Right renal cortex interstitium (tissue), 3 donors: ENCODE measurements at regions not wholly inside any gene's neighbourhood (a gene's known extent, or its start where the extent isn't known, plus 50 kb on each side); places are given as distances from the start of the nearest gene placed in this dataset.

Experiments used
- DNase-seq, 3 donors: peaks; one replicate each; pipeline ENCODE4 v3.0.0-alpha.2; 2013; ENCODE audit warnings: low read depth in 3 of 3, low spot score in 2 of 3

DNA sequence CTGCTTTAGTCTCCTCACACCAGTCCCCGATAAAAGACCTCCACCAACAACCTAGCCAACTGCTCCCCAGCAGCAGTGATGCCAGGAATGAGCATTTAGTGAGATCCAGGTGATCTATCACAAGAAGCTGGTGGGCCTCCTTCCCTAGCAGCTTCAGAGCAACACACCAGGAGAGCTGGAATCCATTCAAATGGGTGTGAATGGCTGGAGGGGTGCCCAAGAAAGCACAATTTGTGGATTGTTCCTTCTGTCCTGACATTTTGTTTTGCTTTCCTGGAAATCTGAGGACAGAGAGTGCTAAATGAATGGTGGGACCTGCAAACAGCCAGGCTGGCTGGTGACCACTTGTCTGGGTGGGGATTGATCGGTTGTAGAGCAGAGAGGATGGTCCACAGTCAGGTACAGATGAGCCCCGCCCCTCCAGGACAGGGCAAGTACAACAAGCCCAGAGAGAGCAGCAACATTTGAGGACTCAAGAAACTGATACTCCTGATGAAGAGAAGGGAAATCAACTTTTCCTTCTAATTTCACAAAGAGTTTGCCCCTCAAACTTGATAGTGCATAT lies 316.8 kb downstream of the VPS13C start:
- no peak for DNase-seq

DNA sequence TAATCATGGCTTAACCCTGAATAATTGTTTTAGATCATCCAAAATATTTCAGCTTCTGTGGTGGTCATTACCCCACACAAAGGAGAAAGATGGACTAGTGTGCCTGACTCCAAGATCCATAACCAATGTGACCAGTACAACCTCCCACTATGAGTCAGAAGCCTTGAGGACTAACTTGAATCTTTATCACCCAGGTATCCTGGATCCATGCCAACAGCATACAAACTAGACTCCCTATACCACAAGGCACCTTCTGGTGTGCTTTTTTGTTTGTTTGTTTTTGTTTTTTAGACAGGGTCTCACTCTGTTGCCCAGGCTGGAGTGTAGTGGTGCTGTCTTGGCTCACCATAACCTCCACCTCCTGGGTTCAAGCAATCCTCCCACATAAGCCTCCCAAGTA lies 317.7 kb downstream of the VPS13C start:
- DNase-seq, result no peak

GRCh38 chr15:61736790-61737189 lies 323.5 kb downstream of the VPS13C start:
- DNase-seq, result no peak

GRCh38 chr15:61731099-61731498 lies 329.1 kb downstream of the VPS13C start:
- no peak for DNase-seq

DNA sequence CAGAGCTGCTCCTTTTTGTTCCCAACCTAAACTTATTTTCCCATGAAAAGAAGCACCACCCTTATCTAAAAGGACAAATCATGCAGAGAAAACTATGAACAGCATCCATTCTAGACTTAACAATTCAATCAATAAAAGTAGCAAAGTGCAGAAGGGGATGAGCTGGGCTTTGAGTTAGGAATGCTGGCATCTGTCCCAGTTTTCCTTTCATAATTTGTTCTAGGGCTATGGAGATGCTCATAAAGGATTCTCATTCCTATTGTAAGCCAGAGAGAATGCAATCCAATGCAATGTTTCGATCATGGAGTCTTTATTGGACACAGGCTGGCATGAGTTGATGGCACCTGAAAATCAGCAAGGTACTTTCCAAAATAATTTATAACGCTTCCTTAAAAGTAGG lies 330.6 kb downstream of the VPS13C start:
- DNase-seq, result no peak

DNA sequence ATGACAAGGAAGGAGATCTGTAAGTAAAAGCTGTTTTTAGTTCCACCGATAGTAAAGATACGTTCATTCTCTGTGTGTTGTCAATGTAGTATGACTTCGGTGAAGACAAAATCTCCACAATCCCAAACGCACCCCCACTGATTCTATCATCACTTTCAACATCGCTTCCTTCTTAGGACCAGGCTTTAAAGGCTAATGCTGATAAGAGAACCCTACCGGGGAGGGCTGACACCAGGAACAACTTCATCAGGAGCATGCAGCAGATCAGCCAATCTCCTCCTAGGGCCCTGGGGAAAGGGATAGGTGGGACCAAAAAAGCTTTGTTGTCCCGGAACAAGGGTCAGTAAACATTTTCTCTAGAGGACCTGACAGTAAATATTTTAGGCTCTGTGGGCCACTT lies 334.1 kb downstream of the VPS13C start:
- DNase-seq, result no peak

GRCh38 chr15:61725251-61725650 lies 335.0 kb downstream of the VPS13C start:
- DNase-seq, result no peak

DNA sequence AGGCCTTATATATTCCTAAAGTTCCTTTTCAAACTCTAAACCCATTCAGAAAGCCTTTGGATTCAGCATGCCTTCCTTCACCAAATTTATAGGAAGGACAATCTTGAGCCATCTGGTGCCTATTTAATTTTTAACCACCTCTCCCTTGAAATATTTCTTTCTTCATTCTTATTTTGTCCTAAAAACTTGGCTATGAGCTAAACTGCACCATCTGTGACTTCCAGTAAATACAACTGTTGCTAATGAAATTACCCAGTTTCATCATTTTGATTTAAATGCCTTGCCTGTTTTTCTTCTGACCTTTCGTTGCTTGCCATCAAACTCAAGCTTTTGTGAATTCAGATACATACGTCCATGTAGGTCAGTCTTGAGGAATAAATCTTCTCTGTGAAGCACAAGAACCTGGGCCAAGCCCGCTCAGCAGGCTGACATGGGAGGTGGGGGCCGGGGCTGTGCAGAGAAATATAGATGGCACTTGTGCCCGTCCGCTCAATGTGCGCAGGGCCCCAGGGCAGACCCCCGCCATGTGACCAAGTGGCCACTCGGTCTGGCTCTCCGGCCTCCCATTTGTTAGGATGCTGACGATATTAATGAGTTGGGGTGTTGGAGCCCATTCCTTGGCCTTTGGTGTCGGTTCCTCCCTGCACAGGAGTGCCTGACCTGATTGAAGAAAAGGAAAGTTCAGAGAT lies 335.9 kb downstream of the VPS13C start:
- DNase-seq, result no peak

DNA sequence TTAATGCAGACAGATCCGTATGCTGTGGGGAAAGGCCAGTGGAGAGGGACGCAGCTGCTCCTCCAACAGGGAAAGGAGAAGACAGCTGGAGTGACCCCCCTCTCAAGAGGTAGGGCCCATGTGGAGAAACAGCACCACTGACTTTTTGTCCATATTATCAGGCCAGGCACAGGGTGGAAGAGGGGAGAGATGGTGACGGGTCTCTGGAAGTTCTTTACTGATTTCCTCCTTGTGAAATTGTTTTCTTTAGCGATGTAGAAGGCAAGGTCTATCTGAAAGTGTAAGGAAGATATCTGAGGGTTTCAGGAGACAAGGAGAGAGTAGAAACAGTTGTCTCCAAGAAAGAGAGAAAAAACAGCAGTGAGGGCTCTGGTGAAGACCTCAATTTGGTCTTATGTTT lies 338.8 kb downstream of the VPS13C start:
- DNase-seq, result no peak

DNA sequence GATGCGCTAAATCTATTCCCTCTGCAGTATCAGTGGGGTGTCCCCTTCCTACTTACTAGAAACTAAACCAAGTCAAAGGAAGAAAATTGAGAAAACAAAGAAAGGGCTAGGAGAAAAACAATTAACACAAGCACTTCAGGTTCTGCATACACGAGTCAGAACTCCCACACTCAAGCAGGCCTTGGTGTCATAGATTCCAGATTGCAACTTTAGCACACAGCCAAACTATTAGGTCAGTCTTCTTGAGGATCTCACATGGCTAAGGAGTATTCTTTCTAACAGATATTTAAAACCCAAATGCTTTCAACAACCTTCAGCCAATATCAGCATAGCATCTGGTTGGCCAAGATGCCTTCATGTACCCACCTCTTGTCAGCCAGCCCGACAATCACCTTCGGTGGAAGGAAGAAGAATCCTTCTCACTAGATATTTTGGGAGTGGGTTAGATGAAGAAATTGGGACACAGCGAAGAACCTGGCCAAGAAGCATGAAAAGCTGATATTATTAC lies 340.0 kb downstream of the VPS13C start:
- DNase-seq, result no peak

GRCh38 chr15:61715082-61715481 lies 345.2 kb downstream of the VPS13C start:
- DNase-seq, result no peak

DNA sequence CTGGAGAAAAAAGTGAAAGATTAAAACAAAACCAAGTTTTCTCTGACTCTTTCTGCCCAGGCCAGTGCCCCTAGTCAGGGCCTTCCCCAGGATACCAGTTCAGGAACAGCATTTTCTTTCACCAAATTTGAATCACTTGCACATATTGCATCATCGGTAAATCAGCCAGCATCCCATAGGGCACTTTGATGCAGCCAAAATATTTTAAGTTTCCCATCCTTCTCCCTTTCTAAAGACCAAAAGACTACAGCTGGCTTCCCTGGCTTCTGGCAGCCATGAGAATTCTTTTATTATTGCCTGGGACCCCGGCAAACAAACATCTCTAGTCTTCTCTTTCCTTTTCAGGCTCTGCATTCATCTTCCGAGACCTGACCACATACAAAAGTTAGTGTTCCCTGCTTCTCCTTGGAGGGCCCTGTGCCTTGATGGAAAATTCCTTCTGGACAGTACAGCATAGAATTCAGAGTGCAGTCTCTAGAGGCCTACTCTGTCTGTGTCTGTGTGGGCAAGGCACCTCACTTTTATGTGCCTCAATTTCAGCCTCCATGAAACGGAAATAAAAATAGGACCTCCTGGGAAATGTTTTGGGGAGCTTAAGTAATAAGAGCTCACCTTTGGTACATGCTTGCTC lies 348.0 kb downstream of the VPS13C start:
- DNase-seq, result no peak

DNA sequence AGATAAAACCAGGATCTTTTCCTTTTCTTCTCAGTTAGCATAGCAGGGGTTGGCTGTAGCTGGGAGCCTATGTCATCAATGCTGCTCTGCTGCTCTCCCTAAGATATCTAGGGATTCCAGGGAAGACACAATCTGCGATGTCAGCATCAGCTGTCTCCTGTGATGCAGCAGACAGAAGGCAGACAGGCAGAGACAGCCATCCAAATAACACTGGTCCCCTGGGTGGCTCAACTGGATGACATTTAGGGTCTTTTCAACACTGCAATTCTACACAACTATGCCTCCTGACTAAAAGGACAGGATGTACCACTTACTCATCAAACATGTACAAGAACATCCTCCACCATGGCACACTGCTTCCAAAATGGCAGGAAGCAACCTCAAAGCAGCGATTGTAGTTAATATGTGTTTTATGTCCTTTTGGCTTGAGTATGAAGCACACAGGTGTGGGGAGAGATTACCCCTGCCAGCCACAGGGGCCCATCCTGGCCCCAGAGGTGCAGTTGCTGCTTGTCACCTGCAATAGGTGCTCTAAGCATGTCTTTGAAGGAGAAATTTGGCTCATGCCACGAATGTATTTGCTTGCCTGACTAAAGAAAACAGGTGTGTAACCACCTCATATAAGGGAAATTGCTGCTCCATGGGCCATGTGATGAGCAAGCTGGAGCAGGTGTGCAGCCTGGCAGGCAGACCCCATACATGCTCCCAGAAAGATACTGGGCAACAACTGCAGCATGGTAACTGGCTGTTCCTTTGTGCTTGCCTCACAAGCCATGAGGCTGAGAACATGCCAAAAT lies 357.8 kb downstream of the VPS13C start:
- no peak for DNase-seq

GRCh38 chr15:61701455-61701854 lies 358.8 kb downstream of the VPS13C start:
- no peak for DNase-seq

GRCh38 chr15:61700803-61701202 lies 359.4 kb downstream of the VPS13C start:
- no peak for DNase-seq

- no peak for DNase-seq
Observed at GRCh38 chr15:61697796-61698195, 362.5 kb downstream of the VPS13C start.

GRCh38 chr15:61689067-61689466 lies 371.2 kb downstream of the VPS13C start:
- no peak for DNase-seq

DNA sequence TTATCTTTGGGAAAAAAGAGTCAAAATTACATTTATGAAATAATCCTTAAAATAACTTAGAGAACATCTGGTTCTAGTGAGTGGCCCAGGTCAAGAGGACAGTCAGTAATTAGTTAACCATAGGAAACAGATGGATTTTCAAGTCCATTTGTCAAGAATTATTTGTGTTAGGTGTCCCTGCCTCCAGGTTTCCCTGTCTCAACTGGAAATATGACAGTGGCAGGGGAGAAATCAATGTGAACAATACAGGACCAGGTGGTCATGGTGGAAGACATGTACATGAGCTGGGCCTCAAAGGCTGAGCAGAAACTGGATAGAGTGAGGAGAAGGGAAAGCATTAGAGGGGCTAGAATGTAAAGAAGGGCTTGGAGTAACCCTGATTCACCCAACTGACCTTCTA lies 372.6 kb downstream of the VPS13C start:
- DNase-seq, result no peak

GRCh38 chr15:61687124-61687523 lies 373.1 kb downstream of the VPS13C start:
- DNase-seq, result no peak

- DNase-seq, result no peak
Observed at GRCh38 chr15:61685971-61686370, 374.3 kb downstream of the VPS13C start.

- DNase-seq, result no peak
Observed at GRCh38 chr15:61685534-61685933, 374.7 kb downstream of the VPS13C start.
